IPS-18a (cell line): ENCODE measurements at regions not wholly inside any gene's neighbourhood (a gene's known extent, or its start where the extent isn't known, plus 50 kb on each side); places are given as distances from the start of the nearest gene placed in this dataset.

Experiments used
- H3K27ac ChIP-seq: one replicate; pipeline ENCODE4 v1.5.1; 2013; ENCODE audit warnings: low read length
- H3K27me3 ChIP-seq: one replicate; pipeline ENCODE4 v1.6.1; 2013; ENCODE audit warnings: mild to moderate bottlenecking, low read length; ENCODE audit not compliant: control insufficient read depth, insufficient read depth
- H3K36me3 ChIP-seq: one replicate; pipeline ENCODE4 v1.6.1; 2013; ENCODE audit warnings: low read depth, low read length; ENCODE audit not compliant: control insufficient read depth
- H3K4me1 ChIP-seq: one replicate; pipeline ENCODE4 v1.6.1; 2013; ENCODE audit warnings: low read depth, low read length; ENCODE audit not compliant: control insufficient read depth
- H3K4me3 ChIP-seq: one replicate; pipeline ENCODE4 v1.5.1; 2013; ENCODE audit warnings: low read length
- H3K9ac ChIP-seq: one replicate; pipeline ENCODE4 v1.6.1; 2013; ENCODE audit warnings: mild to moderate bottlenecking, low read length, moderate library complexity
- H3K9me3 ChIP-seq: one replicate; pipeline ENCODE4 v1.6.1; 2013; ENCODE audit warnings: low read depth, low read length; ENCODE audit not compliant: control insufficient read depth

DNA sequence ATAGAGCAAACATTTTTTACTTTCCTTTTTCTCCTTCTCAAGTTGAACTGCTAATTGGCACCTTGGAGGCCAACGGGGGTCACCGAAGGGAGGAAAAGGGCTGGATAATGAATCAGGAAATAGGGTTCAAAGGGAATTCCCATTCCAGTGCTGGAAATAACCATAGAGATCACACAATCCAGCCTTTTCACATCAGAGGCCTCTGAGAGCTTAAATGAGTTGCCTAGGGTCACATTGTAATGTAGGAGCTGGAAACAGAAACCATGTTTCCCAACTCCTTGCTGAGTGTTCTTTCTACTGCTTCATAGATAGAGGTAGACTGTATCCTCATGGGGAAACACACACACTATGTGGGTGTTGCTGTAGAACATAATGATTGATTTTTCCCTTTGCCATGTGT lies 60.6 kb upstream of the DDHD1 start:
- H3K9ac ChIP-seq, result no peak overlapping the region
- no peaks in the 10 kb centered on the region for H3K9me3 ChIP-seq

DNA sequence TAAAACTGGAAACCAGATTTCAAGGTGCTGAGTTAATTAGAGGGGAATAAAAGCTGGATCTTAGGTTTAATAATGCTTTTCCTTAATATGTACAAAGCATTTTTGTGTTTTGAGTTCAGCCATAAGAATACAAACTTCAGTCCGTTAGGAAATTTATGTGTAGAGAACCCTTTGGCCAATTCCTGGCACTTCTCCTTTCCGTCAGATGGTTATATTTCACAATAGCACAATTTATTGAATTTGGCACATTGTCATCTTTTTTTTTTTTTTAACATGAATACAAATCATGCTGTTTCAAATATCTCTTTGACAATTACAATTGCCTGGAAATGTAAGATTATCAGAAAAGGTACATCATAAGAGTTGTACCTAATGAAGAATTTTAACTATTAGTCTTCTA lies 56.2 kb upstream of the DDHD1 start:
- Histone ChIP-seq H3K27ac (no peak overlapping the region), H3K36me3 (no peaks in the 10 kb centered on the region), H3K9ac (no peak overlapping the region), H3K27me3 (no peaks in the 10 kb centered on the region), H3K9me3 (no peaks in the 10 kb centered on the region), H3K4me3 (no peak overlapping the region), H3K4me1 (peaks cover 4% of the 10 kb centered on the region)

More for the DNA sequence above, 60.6 kb upstream of the DDHD1 start:
- H3K4me3 ChIP-seq, result no peak overlapping the region
- H3K4me1 ChIP-seq, result peaks cover 8% of the 10 kb centered on the region
- no peaks in the 10 kb centered on the region for H3K36me3 ChIP-seq
- H3K27me3 ChIP-seq, result no peaks in the 10 kb centered on the region
- no peak overlapping the region for H3K27ac ChIP-seq
